A549 (cell line): ENCODE measurements at regions not wholly inside any gene's neighbourhood (a gene's known extent, or its start where the extent isn't known, plus 50 kb on each side); places are given as distances from the start of the nearest gene placed in this dataset.
"Not testable (repeated sequence)": the region's sequence is repeated elsewhere in the genome, so short reads cannot be mapped to it uniquely, and the experiment has no call there.

Source experiments
- CTCF ChIP-seq: fragments of >200 bp; sonication (Bioruptor Twin); formaldehyde crosslinking; IDR thresholded peaks from 3 replicates; pipeline ENCODE4 v1.5.1; 2016
- EP300 ChIP-seq, 2 experiments: fragments of >200 bp; sonication (Bioruptor Twin); formaldehyde crosslinking; IDR thresholded peaks; 2 replicates in 1 of 2; 3 replicates in 1 of 2; pipeline ENCODE4 v1.6.1; 2016 to 2017
- JUNB ChIP-seq: fragments of >200 bp; sonication (Bioruptor Twin); formaldehyde crosslinking; IDR thresholded peaks from 2 replicates; pipeline ENCODE4 v1.6.1; 2016
- POLR2A ChIP-seq: IDR thresholded peaks from 2 replicates; pipeline ENCODE4 v1.6.1; 2012; ENCODE audit warnings: mild to moderate bottlenecking, low read length

GRCh38 chr1:218008296-218008695, 276.8 kb upstream of the RRP15 start:
- not testable (repeated sequence) for TF ChIP-seq CTCF; JUNB; POLR2A; EP300 (IDR thresholded peaks at IDR 0.05)
